Activated gamma-delta T cell (primary cell): ENCODE measurements at regions not wholly inside any gene's neighbourhood (a gene's known extent, or its start where the extent isn't known, plus 50 kb on each side); places are given as distances from the start of the nearest gene placed in this dataset.
"Not testable (repeated sequence)": the region's sequence is repeated elsewhere in the genome, so short reads cannot be mapped to it uniquely, and the experiment has no call there.

Experiments used
- DNase-seq: peaks from one replicate; lab custom pipeline; 2025; lab: John Stamatoyannopoulos, UW

DNA sequence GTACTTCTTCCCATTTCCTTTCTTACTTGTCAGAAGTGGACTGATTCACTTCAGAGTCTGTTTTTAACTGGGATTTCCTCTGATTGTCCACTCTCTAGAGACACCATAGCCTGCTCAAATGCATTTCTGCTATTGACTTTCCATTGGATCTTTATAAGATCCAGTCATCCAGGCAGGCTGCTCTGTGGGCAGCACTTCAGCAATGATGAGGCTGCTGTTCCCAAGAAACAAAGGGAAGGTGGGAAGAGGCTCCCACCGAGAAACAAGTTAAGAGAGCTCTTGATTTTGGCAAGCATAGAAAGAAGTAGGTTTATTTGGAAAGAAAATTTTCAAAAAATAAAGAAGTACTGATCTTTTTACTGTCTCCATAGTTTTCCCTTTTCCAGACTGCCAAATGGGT lies 125.8 kb upstream of the STARD13 start:
- DNase-seq, result no peak

DNA sequence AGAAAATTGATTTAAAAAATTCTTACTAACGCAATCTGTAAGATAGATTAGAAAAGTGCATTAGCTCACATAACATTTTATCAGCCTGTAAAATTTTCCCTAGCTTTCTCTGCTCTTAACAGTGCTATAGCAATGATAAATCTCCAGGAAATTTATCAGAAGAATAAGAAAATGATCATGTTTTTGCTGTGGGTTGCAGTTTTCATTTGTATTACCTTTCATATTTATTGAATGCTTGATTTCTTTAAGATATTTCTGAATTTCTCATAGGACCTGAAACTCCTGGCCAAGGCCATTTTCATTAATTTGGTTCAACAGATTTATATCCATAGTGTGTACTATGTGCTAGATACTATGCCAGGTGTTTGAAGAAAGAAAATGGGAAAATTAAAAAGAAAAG lies 130.3 kb upstream of the STARD13 start:
- no peak for DNase-seq

DNA sequence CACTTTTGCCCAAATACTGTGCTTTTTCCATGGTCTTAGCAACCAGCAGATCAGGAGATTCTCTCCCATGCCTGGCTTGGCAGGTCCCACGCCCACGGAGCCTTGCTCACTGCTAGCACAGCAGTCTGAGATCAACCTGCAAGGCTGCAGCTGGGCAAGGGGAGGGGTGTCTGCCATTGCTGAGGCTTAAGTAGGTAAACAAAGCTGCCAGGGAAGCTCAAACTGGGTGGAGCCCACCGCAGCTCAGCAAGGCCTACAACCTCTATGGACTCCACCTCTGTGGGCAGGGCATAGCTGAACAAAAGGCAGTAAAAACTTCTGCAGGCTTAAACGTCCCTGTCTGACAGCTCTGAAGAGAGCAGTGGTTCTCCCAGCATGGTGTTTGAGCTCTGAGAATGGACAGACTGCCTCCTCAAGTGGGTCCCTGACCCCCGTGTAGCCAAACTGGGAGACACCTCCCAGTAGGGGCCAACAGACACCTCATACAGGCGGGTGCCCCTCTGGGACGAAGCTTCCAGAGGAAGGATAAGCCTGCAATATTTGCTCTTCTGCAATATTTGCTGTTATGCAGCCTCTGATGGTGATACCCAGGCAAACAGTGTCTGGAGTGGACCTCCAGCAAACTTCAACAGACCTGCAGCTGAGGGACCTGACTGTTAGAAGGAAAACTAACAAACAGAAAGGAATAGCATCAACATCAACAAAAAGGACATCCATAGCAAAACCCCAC lies 132.8 kb upstream of the STARD13 start:
- not testable (repeated sequence) for DNase-seq

DNA sequence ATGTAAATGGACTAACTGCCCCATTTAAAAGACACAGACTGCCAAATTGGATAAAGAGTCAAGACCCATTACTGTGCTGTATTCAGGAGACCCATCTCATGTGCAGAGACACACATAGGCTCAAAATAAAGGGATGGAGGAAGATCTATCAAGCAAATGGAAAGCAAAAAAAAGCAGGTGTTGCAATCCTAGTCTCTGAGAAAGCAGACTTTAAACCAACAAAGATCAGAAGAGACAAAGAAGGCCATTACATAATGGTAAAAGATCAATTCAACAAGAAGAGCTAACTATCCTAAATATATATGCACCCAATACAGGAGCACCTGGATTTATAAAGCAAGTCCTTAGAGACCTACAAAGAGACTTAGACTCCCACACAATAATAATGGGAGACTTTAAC lies 134.6 kb upstream of the STARD13 start:
- DNase-seq, result not testable (repeated sequence)

DNA sequence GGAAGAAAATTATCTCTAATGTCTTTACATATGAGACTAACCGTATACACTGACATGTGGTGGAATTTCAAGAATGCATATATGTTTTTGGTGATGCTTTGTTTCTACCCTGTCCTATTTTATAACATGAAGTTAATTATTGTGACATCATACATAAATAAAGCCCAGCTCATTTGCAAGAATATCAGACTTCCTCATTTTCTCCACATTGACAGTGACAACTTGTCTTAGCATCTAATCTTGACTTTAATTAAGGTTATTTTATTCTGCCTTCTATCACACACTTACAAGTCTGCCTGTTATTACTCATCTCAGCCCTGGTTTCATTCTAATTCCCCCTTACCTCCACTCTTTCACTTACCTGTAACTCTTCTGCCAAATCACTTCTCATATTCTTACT lies 140.6 kb upstream of the STARD13 start:
- no peak for DNase-seq

DNA sequence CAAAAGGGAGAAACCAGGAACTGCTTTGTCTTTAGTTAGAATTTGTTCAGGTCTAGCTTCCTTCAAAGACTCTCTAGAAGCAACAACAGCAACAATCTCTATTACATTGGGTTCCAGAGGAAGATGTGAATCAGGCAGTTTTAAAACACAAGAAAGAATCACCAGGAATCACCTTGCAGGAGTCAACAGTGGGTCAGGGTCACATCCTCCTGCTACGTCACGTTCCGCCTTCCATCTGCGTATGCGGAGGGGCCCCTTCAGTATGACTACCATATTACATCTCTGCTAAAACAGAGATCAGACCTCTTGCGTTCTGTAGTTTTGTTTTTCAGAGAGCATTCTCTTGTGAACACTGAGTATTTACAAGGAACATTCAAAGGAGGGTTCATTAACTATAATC lies 147.8 kb upstream of the STARD13 start:
- no peak for DNase-seq

DNA sequence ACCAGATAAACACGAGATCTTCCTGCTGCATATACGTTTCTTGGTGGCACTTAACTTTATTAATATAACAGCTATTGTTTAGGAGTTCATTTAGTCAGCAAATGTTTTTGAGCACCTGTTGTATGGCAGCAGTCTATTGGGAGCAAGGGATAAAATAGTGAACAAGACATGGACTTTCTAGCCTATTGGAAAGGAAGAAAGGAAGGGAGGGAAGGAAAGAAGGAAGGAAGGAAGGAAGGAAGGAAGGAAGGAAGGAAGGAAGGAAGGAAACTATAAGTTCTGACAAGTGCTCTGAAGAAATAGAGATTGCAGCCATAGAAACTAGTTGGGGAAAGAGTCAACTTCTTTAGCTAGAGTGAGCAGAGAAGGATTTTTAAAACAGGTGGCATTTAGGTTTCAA lies 149.1 kb upstream of the STARD13 start:
- no peak for DNase-seq

DNA sequence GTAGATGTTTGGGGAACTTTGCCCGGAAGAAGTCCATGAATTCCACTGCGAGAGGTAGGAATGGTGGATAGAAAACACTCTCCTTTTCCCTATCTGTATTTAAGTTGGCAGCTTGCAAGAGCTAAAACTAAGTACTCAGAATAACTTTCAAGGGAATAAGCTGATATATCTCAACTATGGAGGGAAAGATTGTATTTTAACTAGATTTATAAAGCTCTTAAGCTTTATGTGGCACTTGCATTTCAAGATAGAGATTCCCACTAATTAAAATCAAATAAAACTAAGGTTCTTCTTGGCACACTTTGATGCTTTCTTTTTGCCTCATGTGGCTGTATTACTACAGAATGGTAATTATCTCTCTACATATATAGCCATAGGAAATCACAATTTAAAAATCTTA lies 149.7 kb upstream of the STARD13 start:
- DNase-seq, result no peak

DNA sequence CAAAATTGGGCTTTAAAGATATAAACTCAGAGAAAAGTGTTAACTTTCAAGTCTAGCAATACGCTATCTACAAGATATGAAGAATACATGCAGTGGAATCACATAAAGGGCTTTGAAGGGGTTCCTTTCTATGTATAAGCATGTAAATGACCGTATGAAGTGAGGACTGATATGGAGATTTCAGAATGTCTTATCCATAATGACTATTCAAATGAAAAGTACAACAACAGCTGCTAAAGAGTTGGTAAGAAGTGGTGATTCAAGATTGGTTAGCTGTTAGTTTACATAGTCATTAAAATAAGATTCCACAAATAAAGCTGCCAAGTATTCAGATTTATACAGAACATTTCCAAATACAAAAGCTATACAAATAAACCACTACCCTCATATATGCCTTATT lies 153.4 kb upstream of the STARD13 start:
- DNase-seq, result no peak

DNA sequence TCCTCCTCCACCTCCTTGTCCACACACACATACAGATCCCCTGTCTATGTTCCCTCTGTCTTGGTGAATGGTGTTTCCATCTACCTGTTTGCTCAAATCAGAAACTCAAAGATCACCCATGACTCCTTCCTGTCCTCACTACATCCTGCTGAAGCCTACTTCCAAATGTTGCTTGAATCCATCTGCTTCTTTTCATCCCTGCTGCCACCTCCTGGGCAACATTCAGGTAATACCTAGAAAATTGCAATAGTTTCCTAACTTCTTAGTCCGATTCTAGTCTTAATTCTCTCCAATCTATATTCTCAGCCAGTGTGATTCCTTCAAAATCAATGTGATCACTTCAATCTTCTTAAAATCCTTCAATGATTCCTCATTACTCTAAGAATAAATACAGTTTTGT lies 155.5 kb upstream of the STARD13 start:
- DNase-seq, result no peak

DNA sequence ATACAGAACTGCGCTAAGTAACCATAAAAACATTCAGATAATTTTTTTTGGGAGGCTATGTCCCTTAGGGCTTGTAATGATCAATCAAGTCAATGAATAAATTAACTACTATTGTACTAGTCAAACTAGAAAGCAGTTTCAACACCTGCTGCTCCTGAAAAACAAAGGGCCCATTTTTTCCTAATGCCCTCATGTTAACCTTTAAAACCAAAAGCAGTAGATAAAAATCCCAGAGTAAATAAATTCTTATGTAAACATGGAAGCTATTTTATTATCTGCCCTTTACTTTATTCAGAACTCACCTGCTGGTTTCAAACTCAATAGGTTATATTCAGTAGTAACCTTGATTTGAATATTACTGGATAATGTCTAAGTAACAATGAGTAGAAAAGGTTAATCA lies 159.5 kb upstream of the STARD13 start:
- no peak for DNase-seq

DNA sequence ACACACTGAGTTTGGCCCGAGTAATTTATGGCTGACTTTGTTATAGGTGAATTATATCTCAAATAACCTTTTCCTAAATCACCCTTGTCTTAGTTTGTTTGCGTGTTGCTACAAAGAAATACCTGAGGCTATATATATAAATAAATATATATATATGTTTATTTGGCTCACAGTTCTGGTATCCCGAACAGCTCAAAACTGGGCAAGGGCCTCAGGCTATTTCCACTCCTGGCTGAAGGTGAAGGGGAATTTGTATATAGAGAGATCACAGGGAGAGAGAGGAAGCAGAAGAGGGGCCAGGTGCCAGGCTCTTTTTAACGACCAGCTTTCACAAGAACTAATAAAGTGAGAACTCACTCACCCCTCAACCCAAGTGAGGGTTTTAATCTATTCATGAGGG lies 159.9 kb upstream of the STARD13 start:
- DNase-seq, result no peak

DNA sequence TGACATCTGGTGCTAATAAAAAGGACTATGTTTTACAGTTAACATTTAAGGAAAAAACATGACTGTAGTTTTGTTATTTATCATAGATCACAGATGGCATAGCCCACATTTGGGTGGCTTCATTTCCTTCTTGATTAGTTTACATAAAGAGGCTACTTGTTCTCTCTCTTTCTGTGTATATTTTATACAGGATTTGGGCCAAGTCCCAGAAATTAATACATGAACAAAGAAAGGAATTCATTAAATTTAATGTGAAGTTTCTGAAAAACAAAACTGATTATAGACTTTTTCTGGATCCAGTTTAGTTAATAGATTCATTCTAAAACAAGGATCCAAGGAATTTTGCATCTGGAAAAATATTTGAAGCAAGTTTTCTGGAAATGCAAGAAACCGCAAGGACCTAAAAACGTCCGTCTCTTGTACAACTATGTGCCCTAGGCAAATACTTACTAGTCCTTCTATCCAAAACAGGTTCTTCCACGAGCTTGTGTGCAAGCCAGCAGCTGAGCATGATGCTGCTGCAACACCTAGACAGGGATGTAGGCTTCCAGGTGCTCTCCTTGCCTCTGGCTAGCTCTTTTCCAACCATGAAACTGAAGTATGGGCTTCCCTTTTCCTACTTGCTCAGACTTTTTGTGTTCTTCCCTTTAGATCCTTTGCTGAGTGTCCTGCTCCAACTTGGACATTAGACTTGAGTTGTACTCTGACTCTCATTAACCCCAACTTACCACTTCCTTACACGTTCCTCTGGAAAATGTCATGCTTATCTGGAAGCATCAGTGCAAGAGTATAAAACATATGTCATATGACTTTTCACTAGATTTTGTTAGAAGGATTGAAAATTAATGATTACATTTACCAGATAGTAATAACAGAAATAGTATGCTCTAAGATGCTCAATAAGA lies 161.5 kb upstream of the STARD13 start:
- no peak for DNase-seq

DNA sequence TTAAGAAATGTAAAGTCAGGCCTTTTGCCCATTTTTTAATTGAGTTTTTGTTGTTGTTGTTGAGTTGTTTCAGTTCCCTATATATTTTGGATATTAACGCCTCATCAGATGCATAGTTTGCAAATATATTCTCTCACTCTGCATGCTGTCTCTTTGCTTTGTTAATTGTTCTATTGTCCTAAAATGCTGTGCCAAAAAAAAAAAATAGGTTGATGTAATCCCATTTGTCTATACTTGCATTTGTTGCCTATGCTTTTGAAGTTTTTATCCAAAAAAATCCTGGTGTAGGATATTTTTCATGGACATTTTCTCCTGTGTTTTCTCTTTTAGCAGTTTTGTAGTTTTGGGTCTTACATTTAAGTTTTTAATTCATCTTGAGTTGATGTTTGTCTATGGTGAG lies 163.3 kb upstream of the STARD13 start:
- no peak for DNase-seq

DNA sequence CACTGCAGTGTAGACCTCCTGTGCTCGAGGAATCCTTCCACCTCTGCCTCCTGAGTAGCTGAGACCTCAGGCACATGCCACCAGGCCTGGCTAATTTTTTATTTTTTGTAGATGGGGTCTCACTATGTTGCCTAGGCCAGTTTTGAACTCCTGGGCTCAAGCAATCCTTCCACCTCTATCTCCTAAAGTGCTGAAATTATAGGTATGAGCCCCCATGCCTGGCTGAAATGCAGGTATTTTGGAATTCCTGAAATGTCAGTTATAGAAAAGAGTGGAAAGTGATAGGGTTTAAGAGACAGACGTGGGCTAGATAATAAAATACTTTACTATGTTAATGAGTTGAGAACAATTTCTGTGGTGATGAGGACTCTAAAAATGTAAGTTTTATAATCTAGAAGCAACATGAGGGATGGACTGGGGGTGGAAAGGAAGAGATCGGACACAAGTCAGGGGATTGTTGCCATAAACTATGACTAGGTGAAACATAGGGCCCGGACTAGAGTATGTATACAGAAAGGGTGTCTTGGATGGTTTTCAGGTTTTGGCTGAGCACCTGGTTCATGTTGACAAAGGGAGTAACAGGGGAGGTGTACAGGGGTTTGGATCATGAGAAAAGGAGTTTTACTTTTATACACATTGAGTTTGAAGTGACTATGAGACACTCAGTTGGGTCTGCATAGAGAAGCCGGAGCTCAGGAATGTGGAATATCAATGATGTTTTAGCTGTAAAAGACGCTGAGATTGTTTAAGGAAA lies 165.6 kb upstream of the STARD13 start:
- DNase-seq, result no peak

DNA sequence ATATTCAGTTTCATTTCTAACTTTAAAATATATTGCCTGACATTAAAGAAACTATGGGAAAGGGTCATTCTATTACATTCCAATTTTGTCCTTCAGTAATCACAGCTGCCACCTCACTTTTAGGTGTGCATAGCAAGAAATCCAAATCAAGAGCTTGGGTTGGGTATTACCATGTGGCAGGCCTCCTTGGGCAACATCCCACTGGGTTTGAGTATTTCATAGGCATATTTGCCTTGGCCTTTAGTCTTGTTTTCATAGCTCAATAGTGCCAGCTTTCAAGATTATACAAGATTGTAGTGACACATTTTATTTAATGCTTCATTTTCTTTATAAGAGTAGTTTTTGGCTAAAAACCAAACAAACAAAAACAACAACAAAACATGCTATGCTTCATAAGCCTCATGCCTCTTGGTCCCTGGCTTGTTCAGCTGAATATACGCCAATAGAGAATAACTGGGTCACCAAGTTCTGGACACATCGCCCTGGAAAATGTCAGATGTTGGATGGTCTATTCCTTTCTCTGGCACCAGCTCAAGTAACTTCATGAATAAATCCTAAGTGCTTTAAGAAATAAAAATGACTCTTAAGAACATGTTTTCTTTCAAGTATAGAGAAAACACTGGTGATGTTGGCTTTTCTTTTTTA lies 167.4 kb upstream of the STARD13 start:
- no peak for DNase-seq

DNA sequence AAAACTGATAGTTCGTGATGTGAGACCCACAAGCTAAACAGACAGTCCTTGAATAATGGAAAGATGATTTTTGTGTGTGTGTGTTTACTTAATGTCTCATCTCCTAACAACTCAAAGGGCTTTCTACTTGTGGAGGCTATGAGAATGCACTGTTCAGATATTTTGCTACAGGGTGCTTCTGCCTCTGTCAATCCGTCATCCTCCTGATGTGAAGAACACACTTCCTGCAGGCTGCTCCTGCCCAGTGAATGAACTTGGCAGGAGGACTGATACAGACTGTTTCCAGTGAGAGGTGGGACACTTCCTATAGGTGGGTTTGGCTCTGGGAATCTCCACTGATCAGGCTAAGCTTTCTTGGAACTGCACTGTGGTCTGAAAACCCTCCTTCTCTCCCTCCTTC lies 168.4 kb upstream of the STARD13 start:
- no peak for DNase-seq

DNA sequence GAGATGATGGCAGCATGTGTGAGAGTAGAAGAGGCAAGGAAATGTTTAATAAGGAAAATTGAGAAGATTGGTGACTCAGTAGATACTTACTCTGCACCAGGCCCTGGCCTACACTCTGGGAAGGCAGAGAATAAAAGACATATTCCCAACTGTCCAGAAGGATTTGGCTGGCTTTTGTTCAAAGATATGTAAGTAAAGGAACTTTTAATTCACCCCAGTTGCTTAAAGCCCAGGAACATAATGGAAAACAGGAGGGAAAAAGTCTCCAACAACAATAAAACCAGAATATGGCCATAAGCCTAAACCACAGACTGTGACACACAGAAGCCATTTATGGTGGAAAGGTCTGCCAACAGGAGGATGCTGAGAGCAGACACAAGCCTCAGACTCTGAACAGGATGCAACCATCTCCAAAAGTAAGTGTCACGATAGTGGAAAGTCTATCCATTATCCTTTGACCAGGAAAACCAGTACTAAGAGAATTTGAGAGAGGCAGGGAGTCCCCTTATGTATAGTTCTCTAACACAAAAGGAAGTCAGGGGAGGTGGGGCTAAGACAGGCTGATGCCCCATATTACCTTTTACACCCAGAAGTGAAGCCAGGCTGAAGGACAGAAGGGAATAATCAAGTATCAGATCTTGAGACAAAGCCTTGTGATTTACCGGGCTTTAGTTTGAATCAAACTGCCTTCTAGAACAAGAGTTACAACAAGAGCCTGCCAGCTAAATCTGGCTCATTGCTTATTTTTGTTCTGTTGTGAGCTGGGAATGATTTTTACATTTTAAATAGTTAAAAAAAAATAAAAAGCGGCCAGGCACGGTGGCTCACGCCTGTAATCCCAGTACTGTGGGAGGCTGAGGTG lies 169.5 kb upstream of the STARD13 start:
- DNase-seq, result no peak

DNA sequence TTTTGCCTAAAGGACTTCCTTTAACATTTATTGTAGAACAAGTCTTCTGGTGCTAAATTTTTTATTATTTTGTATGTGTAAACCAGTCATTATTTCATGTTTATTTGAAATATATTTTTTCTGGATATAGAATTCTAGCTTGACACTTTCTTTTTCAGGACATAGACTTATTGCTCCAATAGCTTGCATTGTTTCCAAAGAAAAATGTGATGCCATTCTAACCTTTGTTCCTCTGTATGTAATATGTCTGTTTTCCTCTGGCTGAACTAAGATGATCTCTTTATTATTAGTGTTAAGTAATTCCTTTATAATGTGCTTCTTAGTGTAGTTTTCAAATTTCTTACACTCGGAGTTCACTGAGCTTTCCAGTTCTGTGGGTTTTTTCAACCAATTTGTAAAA lies 174.1 kb upstream of the STARD13 start:
- no peak for DNase-seq

DNA sequence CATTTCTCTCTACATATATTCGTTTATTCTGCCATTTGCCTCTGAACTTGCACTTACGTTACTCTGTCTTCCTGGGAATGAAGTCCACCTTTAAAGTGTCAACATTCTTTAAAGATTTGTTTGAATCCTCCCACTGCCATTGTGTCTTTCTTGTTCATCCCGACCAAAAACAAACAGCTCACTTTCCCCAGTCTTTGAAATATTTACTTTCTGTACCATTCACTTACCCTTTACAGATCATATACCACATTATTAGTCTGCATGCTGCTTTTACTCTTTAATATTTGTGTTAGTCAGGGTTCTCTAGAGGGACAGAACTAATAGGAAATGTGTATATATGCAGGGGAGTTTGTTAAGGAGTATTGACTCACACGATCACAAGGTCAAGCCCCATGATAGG lies 176.6 kb upstream of the STARD13 start:
- DNase-seq, result no peak

DNA sequence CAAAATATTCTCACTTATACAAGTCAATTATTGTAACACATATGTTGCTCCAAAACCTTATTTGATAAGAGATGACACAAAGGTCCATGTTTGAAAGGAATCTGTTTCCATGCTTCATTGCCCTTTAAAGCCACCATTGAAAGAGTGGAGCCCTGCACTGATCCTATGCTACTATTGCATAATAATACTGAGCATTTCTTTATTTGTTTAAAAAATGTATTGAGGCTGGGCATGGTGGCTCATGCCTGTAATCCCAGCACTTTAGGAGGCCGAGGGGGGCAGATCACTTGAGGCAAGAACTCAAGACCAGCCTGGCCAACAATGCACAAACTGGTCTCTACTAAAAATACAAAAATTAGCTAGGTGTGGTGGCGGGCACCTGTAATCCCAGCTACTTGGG lies 178.8 kb upstream of the STARD13 start:
- no peak for DNase-seq
